GM12892 (cell line): ENCODE measurements at regions not wholly inside any gene's neighbourhood (a gene's known extent, or its start where the extent isn't known, plus 50 kb on each side); places are given as distances from the start of the nearest gene placed in this dataset.

Source experiments
- POLR2A ChIP-seq: IDR thresholded peaks from 2 replicates; pipeline ENCODE4 v1.6.1; 2011; ENCODE audit warnings: low read depth, low read length, control low read depth
- TAF1 ChIP-seq: IDR thresholded peaks from 2 replicates; pipeline ENCODE4 v1.6.1; 2011; ENCODE audit warnings: low read depth, mild to moderate bottlenecking, control low read depth, low read length, borderline replicate concordance

DNA sequence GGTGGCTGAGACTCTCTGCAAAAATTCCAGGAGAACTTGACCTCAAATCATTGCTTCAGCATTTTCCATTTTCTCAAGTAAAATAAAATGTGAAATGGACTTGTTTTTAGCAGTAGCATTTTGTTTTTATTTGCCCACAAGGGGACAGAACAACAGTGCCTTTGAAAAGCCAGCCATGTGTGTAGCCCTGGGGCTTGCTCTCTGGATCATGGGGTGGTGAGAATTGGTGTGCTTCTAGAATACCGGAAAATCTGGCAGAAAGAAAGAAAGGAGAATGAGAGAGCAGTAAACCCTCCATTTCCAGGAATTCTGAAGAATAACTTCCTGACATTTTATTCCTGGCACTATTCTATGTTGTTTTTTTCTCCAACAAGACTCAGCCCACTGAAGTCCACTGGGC lies 254.7 kb upstream of the MOCS1 start:
- TF ChIP-seq POLR2A (no peak), TAF1 (no peak)
